ENCODE measurements at regions not wholly inside any gene's neighbourhood (a gene's known extent, or its start where the extent isn't known, plus 50 kb on each side); places are given as distances from the start of the nearest gene placed in this dataset.

GRCh38 chrX:69264158-69264581 lies 98.9 kb upstream of the PJA1 start:
- FAIRE-seq, result no peak

- no peak for FAIRE-seq
These were observed 98.1 kb upstream of the PJA1 start for GRCh38 chrX:69263251-69263820.

- FAIRE-seq, result no peak
These were observed 97.0 kb upstream of the PJA1 start for GRCh38 chrX:69262036-69262936.

- no peak for FAIRE-seq
These were observed 94.9 kb upstream of the PJA1 start for GRCh38 chrX:69260169-69260568.

GRCh38 chrX:69258893-69259292 lies 93.6 kb upstream of the PJA1 start:
- FAIRE-seq, result no peak

- no peak for FAIRE-seq
These were observed 92.4 kb upstream of the PJA1 start for GRCh38 chrX:69257499-69258127.

GRCh38 chrX:69256291-69256565 lies 91.0 kb upstream of the PJA1 start:
- FAIRE-seq, result no peak

- FAIRE-seq, result no peak
These were observed 90.4 kb upstream of the PJA1 start for GRCh38 chrX:69255441-69256290.

- no peak for FAIRE-seq
These were observed 88.6 kb upstream of the PJA1 start for GRCh38 chrX:69253821-69254220.

- no peak for FAIRE-seq
These were observed 78.0 kb upstream of the PJA1 start for GRCh38 chrX:69243276-69243675.

GRCh38 chrX:69238887-69239231 lies 73.6 kb upstream of the PJA1 start:
- FAIRE-seq, result no peak

- FAIRE-seq, result no peak
These were observed 73.0 kb upstream of the PJA1 start for GRCh38 chrX:69238114-69238886.

GRCh38 chrX:69237236-69237635 lies 72.0 kb upstream of the PJA1 start:
- no peak for FAIRE-seq

- FAIRE-seq, result no peak
These were observed 71.4 kb upstream of the PJA1 start for GRCh38 chrX:69236641-69237040.

- FAIRE-seq, result no peak
These were observed 69.4 kb upstream of the PJA1 start for GRCh38 chrX:69234624-69235023.

- no peak for FAIRE-seq
These were observed 67.7 kb upstream of the PJA1 start for GRCh38 chrX:69232945-69233344.

- no peak for FAIRE-seq
These were observed 66.7 kb upstream of the PJA1 start for GRCh38 chrX:69231903-69232302.

- no peak for FAIRE-seq
These were observed 64.2 kb upstream of the PJA1 start for GRCh38 chrX:69229436-69229835.

- no peak for FAIRE-seq
These were observed 63.5 kb upstream of the PJA1 start for GRCh38 chrX:69228732-69229131.

- FAIRE-seq, result no peak
These were observed 61.4 kb upstream of the PJA1 start for GRCh38 chrX:69226459-69227158.

- FAIRE-seq, result no peak
These were observed 57.1 kb upstream of the PJA1 start for GRCh38 chrX:69222103-69223090.
